TTC549 (cell line): ENCODE measurements at regions not wholly inside any gene's neighbourhood (a gene's known extent, or its start where the extent isn't known, plus 50 kb on each side); places are given as distances from the start of the nearest gene placed in this dataset.

ENCODE experiments used
- FAIRE-seq: peaks from 2 replicates; lab custom pipeline; 2012; peaks lifted over from hg19 to GRCh38; lab: Jason Lieb, UNC

- FAIRE-seq = no peak
These were observed 406.3 kb upstream of the RBFOX1 start for GRCh38 chr16:6926341-6926740.

- FAIRE-seq = no peak
These were observed 414.0 kb upstream of the RBFOX1 start for GRCh38 chr16:6918646-6919045.

GRCh38 chr16:6916946-6917345, 415.7 kb upstream of the RBFOX1 start:
- no peak for FAIRE-seq

GRCh38 chr16:6913566-6913965, 419.1 kb upstream of the RBFOX1 start:
- no peak for FAIRE-seq

- FAIRE-seq = no peak
These were observed 422.3 kb upstream of the RBFOX1 start for GRCh38 chr16:6910301-6910700.

- no peak for FAIRE-seq
These were observed 427.0 kb upstream of the RBFOX1 start for GRCh38 chr16:6905601-6906000.

GRCh38 chr16:6903671-6904070, 429.0 kb upstream of the RBFOX1 start:
- no peak for FAIRE-seq

- FAIRE-seq = no peak
These were observed 433.7 kb upstream of the RBFOX1 start for GRCh38 chr16:6898896-6899295.

- no peak for FAIRE-seq
These were observed 434.7 kb upstream of the RBFOX1 start for GRCh38 chr16:6897876-6898485.

GRCh38 chr16:6892966-6893365, 439.7 kb upstream of the RBFOX1 start:
- no peak for FAIRE-seq

- no peak for FAIRE-seq
These were observed 441.1 kb upstream of the RBFOX1 start for GRCh38 chr16:6891496-6891895.

GRCh38 chr16:6888531-6888930, 444.1 kb upstream of the RBFOX1 start:
- no peak for FAIRE-seq

GRCh38 chr16:6884002-6884401, 448.6 kb upstream of the RBFOX1 start:
- no peak for FAIRE-seq

GRCh38 chr16:6880263-6880662, 452.4 kb upstream of the RBFOX1 start:
- FAIRE-seq = no peak

- FAIRE-seq = no peak
These were observed 468.0 kb upstream of the RBFOX1 start for GRCh38 chr16:6864671-6865070.

GRCh38 chr16:6864244-6864643, 468.4 kb upstream of the RBFOX1 start:
- no peak for FAIRE-seq

- FAIRE-seq = no peak
These were observed 469.5 kb upstream of the RBFOX1 start for GRCh38 chr16:6863135-6863534.

GRCh38 chr16:6861815-6862477, 470.7 kb upstream of the RBFOX1 start:
- no peak for FAIRE-seq

- no peak for FAIRE-seq
These were observed 471.4 kb upstream of the RBFOX1 start for GRCh38 chr16:6861135-6861814.

- FAIRE-seq = no peak
These were observed 475.1 kb upstream of the RBFOX1 start for GRCh38 chr16:6857575-6857974.

GRCh38 chr16:6856578-6856977, 476.1 kb upstream of the RBFOX1 start:
- FAIRE-seq = no peak

- FAIRE-seq = no peak
These were observed 479.1 kb upstream of the RBFOX1 start for GRCh38 chr16:6853565-6853964.

GRCh38 chr16:6852643-6853225, 479.9 kb upstream of the RBFOX1 start:
- no peak for FAIRE-seq
